GM18519 (cell line): ENCODE measurements at regions not wholly inside any gene's neighbourhood (a gene's known extent, or its start where the extent isn't known, plus 50 kb on each side); places are given as distances from the start of the nearest gene placed in this dataset.
"Not testable (repeated sequence)": the region's sequence is repeated elsewhere in the genome, so short reads cannot be mapped to it uniquely, and the experiment has no call there.

ENCODE experiments used
- ATAC-seq: cut with Tn5 transposase; IDR thresholded peaks from one replicate; pipeline ENCODE4 v1.9.1; 2021; ENCODE audit warnings: mild to moderate bottlenecking, moderate library complexity; ENCODE audit not compliant: unreplicated experiment, low FRiP score

- no peak for ATAC-seq
Observed at GRCh38 chr6:81158956-81159355, 593.5 kb downstream of the TENT5A start.

- no peak for ATAC-seq
Observed at GRCh38 chr6:81148751-81149150, 603.7 kb downstream of the TENT5A start.

- no peak for ATAC-seq
Observed at GRCh38 chr6:81145506-81145905, 607.0 kb downstream of the TENT5A start.

GRCh38 chr6:81144346-81144745 lies 608.1 kb downstream of the TENT5A start:
- no peak for ATAC-seq

GRCh38 chr6:81138236-81138635 lies 614.2 kb downstream of the TENT5A start:
- ATAC-seq, result no peak

GRCh38 chr6:81130969-81131368 lies 621.5 kb downstream of the TENT5A start:
- ATAC-seq, result no peak

GRCh38 chr6:81130061-81130460 lies 622.4 kb downstream of the TENT5A start:
- ATAC-seq, result no peak

GRCh38 chr6:81128671-81129070 lies 623.8 kb downstream of the TENT5A start:
- no peak for ATAC-seq

- ATAC-seq, result no peak
Observed at GRCh38 chr6:81126150-81126549, 626.3 kb downstream of the TENT5A start.

GRCh38 chr6:81120280-81120679 lies 632.2 kb downstream of the TENT5A start:
- no peak for ATAC-seq

- no peak for ATAC-seq
Observed at GRCh38 chr6:81105998-81106397, 646.5 kb downstream of the TENT5A start.

GRCh38 chr6:81098109-81098814 lies 654.2 kb downstream of the TENT5A start:
- no peak for ATAC-seq

GRCh38 chr6:81096464-81096863 lies 656.0 kb downstream of the TENT5A start:
- ATAC-seq, result not testable (repeated sequence)

- ATAC-seq, result no peak
Observed at GRCh38 chr6:81093051-81093450, 659.4 kb downstream of the TENT5A start.

GRCh38 chr6:81088145-81088544 lies 664.3 kb downstream of the TENT5A start:
- no peak for ATAC-seq

- ATAC-seq, result no peak
Observed at GRCh38 chr6:81086991-81087390, 665.5 kb downstream of the TENT5A start.

GRCh38 chr6:81085431-81085790 lies 667.1 kb downstream of the TENT5A start:
- ATAC-seq, result no peak

- ATAC-seq, result no peak
Observed at GRCh38 chr6:81084776-81085430, 667.6 kb downstream of the TENT5A start.

- no peak for ATAC-seq
Observed at GRCh38 chr6:81075974-81076373, 676.5 kb downstream of the TENT5A start.

GRCh38 chr6:81073318-81073717 lies 679.2 kb downstream of the TENT5A start:
- ATAC-seq, result no peak

GRCh38 chr6:81071121-81071520 lies 681.4 kb downstream of the TENT5A start:
- no peak for ATAC-seq

GRCh38 chr6:81067057-81067456 lies 685.4 kb downstream of the TENT5A start:
- no peak for ATAC-seq
